Panc1 (cell line): ENCODE measurements at regions not wholly inside any gene's neighbourhood (a gene's known extent, or its start where the extent isn't known, plus 50 kb on each side); places are given as distances from the start of the nearest gene placed in this dataset.

Experiments used
- ATAC-seq: fragments of 200-7000 bp; cut with Tn5 transposase; 2 replicates; pipeline ENCODE4 v1.9.1; 2020; ENCODE audit warnings: mild to moderate bottlenecking, moderate library complexity
- BruUV-seq: library from RNA; stranded (reverse); fragments of 400-500 nt; replicated peaks from 2 replicates; lab custom pipeline; 2021; lab: Mats Ljungman, UMichigan
- CTCF ChIA-PET: fragments of 300-600 bp; sonication (Branson Sonifier 250); formaldehyde crosslinking; loops from one replicate; lab custom pipeline; 2022; ENCODE audit warnings: antibody characterized with exemption; lab: Charles Lee
- POLR2A ChIA-PET: fragments of 300-600 bp; sonication (Branson Sonifier 250); formaldehyde crosslinking; loops from one replicate; lab custom pipeline; 2022; ENCODE audit warnings: antibody characterized with exemption; lab: Charles Lee
- DNase-seq: peaks from one replicate; pipeline ENCODE4 v3.0.0-alpha.2; 2010; ENCODE audit warnings: low read depth, low spot score
- H3K27ac ChIP-seq: 2 replicates; pipeline ENCODE4 v1.5.1; 2011; ENCODE audit warnings: mild to moderate bottlenecking, low read length, inconsistent platforms
- H3K27me3 ChIP-seq: fragments of 200-500 bp; sonication (Bioruptor generic); 2 replicates; pipeline ENCODE4 v1.6.0; 2014; ENCODE audit warnings: low read length, inconsistent platforms; ENCODE audit not compliant: control insufficient read depth, insufficient read depth
- H3K36me3 ChIP-seq: fragments of 200-500 bp; sonication (Bioruptor generic); 2 replicates; pipeline ENCODE4 v1.5.1; 2014; ENCODE audit warnings: inconsistent platforms, mild to moderate bottlenecking, low read length, moderate library complexity; ENCODE audit not compliant: control insufficient read depth, insufficient read depth
- H3K4me1 ChIP-seq: 2 replicates; pipeline ENCODE4 v1.5.1; 2011; ENCODE audit warnings: inconsistent platforms, mild to moderate bottlenecking, low read length, moderate library complexity; ENCODE audit not compliant: control insufficient read depth, insufficient read depth
- H3K4me3 ChIP-seq, 2 experiments: 2 replicates each; pipeline ENCODE4 v1.5.1; 2011 to 2012; ENCODE audit warnings: low read depth in 2 of 2, low read length in 2 of 2, mild to moderate bottlenecking in 2 of 2, inconsistent platforms in 1 of 2, moderate library complexity in 1 of 2
- H3K9me3 ChIP-seq: fragments of 200-500 bp; sonication (Bioruptor generic); 2 replicates; pipeline ENCODE4 v1.5.1; 2014; ENCODE audit warnings: low read depth, mild to moderate bottlenecking, inconsistent platforms, low read length, moderate library complexity; ENCODE audit not compliant: control insufficient read depth, insufficient read depth
- POLR2AphosphoS5 ChIP-seq: IDR thresholded peaks from 2 replicates; pipeline ENCODE4 v1.6.1; 2012; ENCODE audit warnings: mild to moderate bottlenecking, low read depth, low read length, moderate library complexity
- REST ChIP-seq, 2 experiments: IDR thresholded peaks; 2 replicates each; pipeline ENCODE4 v1.6.1; 2011 to 2012; ENCODE audit warnings: low read depth in 2 of 2, control low read depth in 1 of 2, low read length in 1 of 2, mild to moderate bottlenecking in 1 of 2, moderate library complexity in 1 of 2; ENCODE audit not compliant: insufficient read depth in 1 of 2
- SIN3A ChIP-seq: IDR thresholded peaks from 2 replicates; pipeline ENCODE4 v1.6.1; 2012; ENCODE audit warnings: low read depth, mild to moderate bottlenecking, low read length, moderate library complexity, borderline replicate concordance; ENCODE audit not compliant: insufficient read depth
- TCF7L2 ChIP-seq: IDR thresholded peaks from 2 replicates; pipeline ENCODE4 v1.6.1; 2011; ENCODE audit warnings: mild to moderate bottlenecking, low read depth, low read length, inconsistent platforms
- in situ Hi-C: cut with HindIII; loops from 2 replicates; pipeline ENCODE4 v1.10.0; 2016; ENCODE audit warnings: low sequenced_read_pairs, low pct_unique_long_range_greater_than_20kb
- intact Hi-C: fragments of 100-400 bp; cut with micrococcal nuclease; formaldehyde crosslinking; loops from one replicate; pipeline ENCODE4 v1.10.0; 2022; ENCODE audit not compliant: unreplicated experiment
- TF ChIP-seq, protein P1 (sequence below): fragments of 450-650 bp; IDR thresholded peaks from 2 replicates; pipeline ENCODE4 v1.5.1; 2017; ENCODE audit warnings: mild to moderate bottlenecking

- BruUV-seq: no TSS peak
- CTCF ChIA-PET: no interaction called here
- no peaks in the 10 kb centered on the region; the same call in 1 of the 2 replicates for H3K36me3 ChIP-seq
- POLR2A ChIA-PET: no interaction called here
- in situ Hi-C loops (no loop called here), intact Hi-C loops (no loop called here)
- no peaks in the 10 kb centered on the region for H3K27me3 ChIP-seq
- TF ChIP-seq, protein P1, sequence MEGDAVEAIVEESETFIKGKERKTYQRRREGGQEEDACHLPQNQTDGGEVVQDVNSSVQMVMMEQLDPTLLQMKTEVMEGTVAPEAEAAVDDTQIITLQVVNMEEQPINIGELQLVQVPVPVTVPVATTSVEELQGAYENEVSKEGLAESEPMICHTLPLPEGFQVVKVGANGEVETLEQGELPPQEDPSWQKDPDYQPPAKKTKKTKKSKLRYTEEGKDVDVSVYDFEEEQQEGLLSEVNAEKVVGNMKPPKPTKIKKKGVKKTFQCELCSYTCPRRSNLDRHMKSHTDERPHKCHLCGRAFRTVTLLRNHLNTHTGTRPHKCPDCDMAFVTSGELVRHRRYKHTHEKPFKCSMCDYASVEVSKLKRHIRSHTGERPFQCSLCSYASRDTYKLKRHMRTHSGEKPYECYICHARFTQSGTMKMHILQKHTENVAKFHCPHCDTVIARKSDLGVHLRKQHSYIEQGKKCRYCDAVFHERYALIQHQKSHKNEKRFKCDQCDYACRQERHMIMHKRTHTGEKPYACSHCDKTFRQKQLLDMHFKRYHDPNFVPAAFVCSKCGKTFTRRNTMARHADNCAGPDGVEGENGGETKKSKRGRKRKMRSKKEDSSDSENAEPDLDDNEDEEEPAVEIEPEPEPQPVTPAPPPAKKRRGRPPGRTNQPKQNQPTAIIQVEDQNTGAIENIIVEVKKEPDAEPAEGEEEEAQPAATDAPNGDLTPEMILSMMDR: no peak
- ATAC-seq (no peak), DNase-seq (no peak)
- H3K4me3 ChIP-seq: no peak overlapping the region
- no peaks in the 10 kb centered on the region for H3K9me3 ChIP-seq
- no peak overlapping the region for H3K27ac ChIP-seq
- no peaks in the 10 kb centered on the region for H3K4me1 ChIP-seq
Observed at GRCh38 chr22:44372611-44373010, 59.9 kb upstream of the SHISAL1 start.

DNA sequence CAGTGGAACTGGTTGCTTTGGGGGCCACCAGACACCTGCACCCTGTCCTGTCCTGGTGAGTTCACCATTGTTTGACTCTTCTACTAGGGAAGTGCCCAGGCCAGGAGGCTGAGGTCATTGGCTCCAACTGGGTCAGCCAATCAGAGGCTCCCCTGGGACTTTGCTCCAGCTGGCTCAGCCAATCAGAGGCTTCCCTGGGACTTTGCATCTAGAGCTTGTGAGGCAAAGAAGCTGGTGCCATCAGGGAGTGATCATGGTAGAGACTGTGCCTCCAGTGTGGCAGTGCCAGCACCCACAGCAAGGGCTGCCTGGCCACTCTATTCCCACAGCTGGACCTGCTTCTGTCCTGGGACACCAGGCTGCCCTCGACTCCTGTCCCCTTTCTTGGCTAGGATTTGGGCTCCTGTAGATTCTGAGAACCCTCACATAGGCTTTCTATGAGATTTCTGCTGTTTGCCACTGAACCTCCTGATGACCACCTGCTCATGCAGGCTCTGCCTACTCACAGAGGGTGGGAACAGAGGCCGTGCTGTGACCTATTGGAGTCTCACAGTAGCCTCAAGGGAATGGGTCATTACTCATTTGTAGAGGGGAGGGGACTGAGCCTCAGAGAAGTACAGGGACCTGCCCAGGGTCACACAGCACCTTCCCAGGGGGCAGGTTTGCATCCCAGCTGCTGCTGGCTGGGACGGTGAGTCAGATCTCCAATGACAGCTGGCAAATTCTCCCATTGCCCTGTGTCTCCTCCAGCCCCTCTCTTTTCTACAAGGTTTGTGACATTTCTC is 59.2 kb upstream of the SHISAL1 start:
- DNase-seq (no peak), ATAC-seq (no peak)
- TF ChIP-seq SIN3A: no peak
- TF ChIP-seq REST (IDR thresholded peaks at IDR 0.05; ENCODE audit: insufficient read depth in 1 of 2, low read depth in 2 of 2, low read length in 1 of 2): no peak
- TF ChIP-seq, protein P1: no peak
- no peak for TF ChIP-seq TCF7L2
- TF ChIP-seq POLR2AphosphoS5: no peak
- ChIA-PET POLR2A (no interaction called here), CTCF (no interaction called here)
- BruUV-seq: no TSS peak
- no peak overlapping the region for H3K27ac ChIP-seq
- H3K27me3 ChIP-seq: no peaks in the 10 kb centered on the region
- H3K9me3 ChIP-seq: no peaks in the 10 kb centered on the region
- in situ Hi-C loops (no loop called here), intact Hi-C loops (no loop called here)
- no peaks in the 10 kb centered on the region for H3K36me3 ChIP-seq
- H3K4me1 ChIP-seq: no peaks in the 10 kb centered on the region
- H3K4me3 ChIP-seq: no peak overlapping the region
